HEK293T (cell line): ENCODE measurements at regions not wholly inside any gene's neighbourhood (a gene's known extent, or its start where the extent isn't known, plus 50 kb on each side); places are given as distances from the start of the nearest gene placed in this dataset.

Experiments used
- CTCF ChIA-PET: fragments of 350-600 bp; formaldehyde crosslinking; extraction: SDS; loops from one replicate; lab custom pipeline; 2021; ENCODE audit warnings: antibody characterized with exemption, inconsistent platforms; lab: Yijun Ruan, JAX
- POLR2A ChIA-PET: fragments of 350-600 bp; formaldehyde crosslinking; extraction: SDS; loops from one replicate; lab custom pipeline; 2020; ENCODE audit warnings: antibody characterized with exemption, inconsistent platforms; lab: Yijun Ruan, JAX
- DNase-seq: peaks from one replicate; pipeline ENCODE4 v3.0.0; 2012; ENCODE audit warnings: mixed read lengths; ENCODE audit errors: extremely low spot score
- ARNT ChIP-seq: fragments of 450-650 bp; IDR thresholded peaks from 2 replicates; pipeline ENCODE4 v1.6.1; 2017; ENCODE audit warnings: mild to moderate bottlenecking
- BHLHE40 ChIP-seq: fragments of 450-650 bp; IDR thresholded peaks from 2 replicates; pipeline ENCODE4 v1.6.1; 2016; ENCODE audit warnings: mild to moderate bottlenecking, moderate library complexity, borderline replicate concordance
- CTBP1 ChIP-seq: fragments of 450-650 bp; IDR thresholded peaks from 2 replicates; pipeline ENCODE4 v1.6.1; 2016; ENCODE audit warnings: borderline replicate concordance
- ELF4 ChIP-seq: fragments of 450-650 bp; IDR thresholded peaks from 2 replicates; pipeline ENCODE4 v1.6.1; 2017; ENCODE audit warnings: antibody characterized with exemption
- FOXA1 ChIP-seq: fragments of 450-650 bp; IDR thresholded peaks from 2 replicates; pipeline ENCODE4 v1.6.1; 2016; ENCODE audit warnings: mild to moderate bottlenecking
- FOXK2 ChIP-seq: fragments of 450-650 bp; IDR thresholded peaks from 2 replicates; pipeline ENCODE4 v1.6.1; 2016; ENCODE audit warnings: mild to moderate bottlenecking
- FOXM1 ChIP-seq: fragments of 450-650 bp; IDR thresholded peaks from 2 replicates; pipeline ENCODE4 v1.6.1; 2017; ENCODE audit warnings: mild to moderate bottlenecking, borderline replicate concordance
- HDGF ChIP-seq: fragments of 450-650 bp; IDR thresholded peaks from 2 replicates; pipeline ENCODE4 v1.6.1; 2017; ENCODE audit warnings: antibody characterized with exemption, borderline replicate concordance
- L3MBTL2 ChIP-seq: fragments of 450-650 bp; conservative IDR thresholded peaks from 2 replicates; pipeline ENCODE4 v1.6.1; 2016; ENCODE audit warnings: mild to moderate bottlenecking
- LEF1 ChIP-seq: fragments of 450-650 bp; IDR thresholded peaks from 2 replicates; pipeline ENCODE4 v1.6.1; 2017; ENCODE audit warnings: mild to moderate bottlenecking, borderline replicate concordance
- NFRKB ChIP-seq: fragments of 450-650 bp; IDR thresholded peaks from 2 replicates; pipeline ENCODE4 v1.6.1; 2016; ENCODE audit warnings: mild to moderate bottlenecking, moderate library complexity
- SP1 ChIP-seq: fragments of 450-650 bp; IDR thresholded peaks from 2 replicates; pipeline ENCODE4 v1.6.1; 2017
- SUZ12 ChIP-seq: fragments of 450-650 bp; IDR thresholded peaks from 2 replicates; pipeline ENCODE4 v1.6.1; 2016; ENCODE audit warnings: mild to moderate bottlenecking
- TARDBP ChIP-seq: fragments of 450-650 bp; IDR thresholded peaks from 2 replicates; pipeline ENCODE4 v1.6.1; 2016
- ZNF384 ChIP-seq: fragments of 450-650 bp; IDR thresholded peaks from 2 replicates; pipeline ENCODE4 v1.6.1; 2016
- TF ChIP-seq, protein P1 (sequence below): fragments of 450-650 bp; IDR thresholded peaks from 2 replicates; pipeline ENCODE4 v1.6.1; 2016

- ChIA-PET CTCF (no interaction called here), POLR2A (no interaction called here)
- TF ChIP-seq FOXK2 (no peak), L3MBTL2 (no peak), SP1 (no peak), TARDBP (no peak), NFRKB (no peak), LEF1 (no peak), SUZ12 (no peak), ELF4 (no peak), ZNF384 (no peak)
- no peak for DNase-seq
Observed at GRCh38 chr5:115024922-115025321, 144.8 kb downstream of the TRIM36 start.

DNA sequence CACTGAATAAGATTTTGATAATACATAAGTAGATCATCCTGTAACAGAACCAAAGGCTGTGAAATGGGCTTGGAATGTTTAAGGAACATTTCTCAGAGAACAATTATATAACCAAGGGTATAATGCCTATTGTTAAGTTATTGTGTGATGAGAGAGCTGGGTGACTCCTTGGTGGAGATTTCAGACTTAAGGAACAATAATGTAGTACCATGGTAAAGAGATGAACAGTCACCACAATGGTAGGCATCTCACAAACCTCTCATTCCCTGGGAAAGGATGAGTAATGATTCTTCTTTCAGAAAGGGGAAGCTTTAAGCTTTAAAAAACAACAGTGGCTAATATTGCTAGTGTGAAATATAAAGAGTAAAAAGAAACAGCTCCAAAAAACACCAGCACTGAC is 147.4 kb downstream of the TRIM36 start:
- TF ChIP-seq ZNF384 (no peak), BHLHE40 (no peak), SUZ12 (no peak), L3MBTL2 (no peak), ARNT (no peak), FOXM1 (no peak), SP1 (no peak), HDGF (no peak), FOXA1 (no peak), ELF4 (no peak), LEF1 (no peak), CTBP1 (no peak), TARDBP (no peak), FOXK2 (no peak), NFRKB (no peak)
- TF ChIP-seq, protein P1, sequence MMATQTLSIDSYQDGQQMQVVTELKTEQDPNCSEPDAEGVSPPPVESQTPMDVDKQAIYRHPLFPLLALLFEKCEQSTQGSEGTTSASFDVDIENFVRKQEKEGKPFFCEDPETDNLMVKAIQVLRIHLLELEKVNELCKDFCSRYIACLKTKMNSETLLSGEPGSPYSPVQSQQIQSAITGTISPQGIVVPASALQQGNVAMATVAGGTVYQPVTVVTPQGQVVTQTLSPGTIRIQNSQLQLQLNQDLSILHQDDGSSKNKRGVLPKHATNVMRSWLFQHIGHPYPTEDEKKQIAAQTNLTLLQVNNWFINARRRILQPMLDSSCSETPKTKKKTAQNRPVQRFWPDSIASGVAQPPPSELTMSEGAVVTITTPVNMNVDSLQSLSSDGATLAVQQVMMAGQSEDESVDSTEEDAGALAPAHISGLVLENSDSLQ, result no peak
- no peak for DNase-seq
- ChIA-PET CTCF (no interaction called here), POLR2A (no interaction called here)

- DNase-seq, result no peak
- CTCF ChIA-PET, result no interaction called here
- TF ChIP-seq, protein P1, result no peak
- TF ChIP-seq HDGF (no peak), SP1 (no peak), ZNF384 (no peak), ARNT (no peak), SUZ12 (no peak), NFRKB (no peak), LEF1 (no peak), FOXA1 (no peak)
- POLR2A ChIA-PET, result no interaction called here
Observed at GRCh38 chr5:115016646-115017045, 153.1 kb downstream of the TRIM36 start.

- TF ChIP-seq TARDBP (no peak), SUZ12 (no peak), CTBP1 (no peak), FOXM1 (no peak), LEF1 (no peak), BHLHE40 (no peak), FOXA1 (no peak), L3MBTL2 (no peak), ARNT (no peak), NFRKB (no peak), FOXK2 (no peak), ELF4 (no peak), ZNF384 (no peak), HDGF (no peak), SP1 (no peak)
- TF ChIP-seq, protein P1, result no peak
- POLR2A ChIA-PET, result no interaction called here
- CTCF ChIA-PET, result no interaction called here
Observed at GRCh38 chr5:114999176-114999575, 170.5 kb downstream of the TRIM36 start.

DNA sequence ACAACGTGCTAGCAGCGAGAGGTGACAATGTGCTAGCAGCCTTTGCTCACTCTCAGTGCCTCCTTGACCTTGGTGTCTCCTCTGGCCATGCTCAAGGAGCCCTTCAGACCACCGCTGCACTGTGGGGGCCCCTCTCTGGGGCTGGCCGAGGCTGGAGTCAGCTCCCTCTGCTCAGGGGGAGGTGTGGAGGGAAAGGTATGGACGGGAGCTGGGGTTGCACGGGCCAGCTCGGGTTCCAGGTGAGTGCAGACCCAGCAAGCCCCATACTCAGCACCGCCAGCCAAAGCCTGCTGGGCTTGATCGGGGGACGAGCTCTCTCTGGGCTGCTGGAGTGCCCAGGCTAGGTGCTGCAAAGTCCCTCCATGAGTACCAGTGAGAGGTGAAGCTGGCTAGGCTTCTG is 180.2 kb downstream of the TRIM36 start:
- TF ChIP-seq L3MBTL2, result no peak
- TF ChIP-seq NFRKB, result no peak
- TF ChIP-seq FOXM1, result no peak
- TF ChIP-seq ELF4, result no peak
- TF ChIP-seq SP1, result no peak
- TF ChIP-seq, protein P1, result no peak
- no peak for TF ChIP-seq FOXA1
- TF ChIP-seq BHLHE40, result no peak
- TF ChIP-seq ZNF384, result no peak
- TF ChIP-seq CTBP1, result no peak
- TF ChIP-seq TARDBP, result no peak
- TF ChIP-seq FOXK2, result no peak
- TF ChIP-seq ARNT, result no peak
- ChIA-PET POLR2A (no interaction called here), CTCF (no interaction called here)
- DNase-seq, result no peak

More at GRCh38 chr5:114999176-114999575, 170.5 kb downstream of the TRIM36 start:
- DNase-seq, result no peak

DNA sequence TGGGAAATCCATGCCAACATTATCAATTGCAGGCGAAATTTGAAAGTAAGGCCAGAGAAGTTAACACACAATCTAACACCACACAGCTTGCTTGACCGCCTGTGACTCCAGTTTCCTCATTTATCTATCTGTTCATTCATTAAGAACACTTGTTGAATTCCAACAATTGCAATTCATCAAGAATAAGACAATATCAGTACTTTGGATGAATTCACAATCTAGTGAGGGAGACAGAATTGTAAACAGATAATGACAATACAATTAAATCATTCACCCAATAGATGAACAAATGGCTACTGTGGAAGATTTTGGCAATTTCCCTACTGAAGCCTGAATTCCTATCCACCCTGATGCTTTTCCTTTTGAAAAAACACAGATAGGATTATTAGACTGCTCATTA is 181.6 kb downstream of the TRIM36 start:
- POLR2A ChIA-PET, result no interaction called here
- no peak for DNase-seq
- CTCF ChIA-PET, result no interaction called here

More for the DNA sequence above, 181.6 kb downstream of the TRIM36 start:
- TF ChIP-seq TARDBP (no peak), ELF4 (no peak), ARNT (no peak), CTBP1 (no peak), L3MBTL2 (no peak), SUZ12 (no peak), BHLHE40 (no peak), FOXK2 (no peak), NFRKB (no peak), FOXA1 (no peak), LEF1 (no peak)
